ENCODE measurements at regions not wholly inside any gene's neighbourhood (a gene's known extent, or its start where the extent isn't known, plus 50 kb on each side); places are given as distances from the start of the nearest gene placed in this dataset.
A peak's percentile ranks its signal among the peaks of the same experiment; 100 is the strongest.

DNA sequence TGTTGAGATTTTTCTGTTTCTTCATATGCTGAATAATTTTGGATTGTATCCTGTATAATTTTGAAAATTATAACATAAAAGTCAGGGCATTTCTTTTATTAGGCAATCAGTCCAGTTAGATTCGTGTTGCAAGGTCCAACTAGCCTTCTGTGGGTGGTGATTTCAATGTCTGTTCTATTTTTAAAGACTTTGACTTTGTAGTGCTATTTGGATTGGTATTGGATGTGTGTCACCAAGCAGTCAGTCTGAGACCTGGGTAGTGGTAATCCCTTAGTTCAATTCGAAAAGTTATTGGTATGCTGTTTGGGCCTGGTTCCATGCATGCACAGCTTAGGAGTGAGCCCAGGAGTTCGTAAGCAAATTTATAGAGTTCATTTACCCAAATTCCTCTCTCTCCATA is 82.2 kb downstream of the EPDR1 start:
- no peak for DNase-seq (ENCODE audit: low spot score)

DNA sequence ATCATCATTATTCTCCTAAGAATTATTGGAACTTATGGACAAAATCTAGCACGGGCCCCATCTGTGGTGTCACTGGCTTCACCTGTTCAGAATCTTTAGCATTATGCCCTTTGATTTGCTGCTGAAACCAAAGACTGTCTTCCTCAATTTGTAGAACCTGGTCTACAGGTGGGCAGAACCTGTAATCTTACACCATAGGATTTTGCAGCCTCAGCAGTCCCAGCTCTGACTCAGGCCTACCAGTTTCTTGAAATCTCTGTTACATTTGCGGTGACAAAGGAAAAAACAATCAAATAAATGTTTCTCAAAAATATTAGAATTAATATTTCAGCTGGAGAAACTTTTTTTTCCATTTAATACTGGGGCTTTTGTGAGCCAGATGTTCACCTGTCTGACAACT is 86.1 kb downstream of the EPDR1 start:
- no peak for DNase-seq (ENCODE audit: low spot score)

DNA sequence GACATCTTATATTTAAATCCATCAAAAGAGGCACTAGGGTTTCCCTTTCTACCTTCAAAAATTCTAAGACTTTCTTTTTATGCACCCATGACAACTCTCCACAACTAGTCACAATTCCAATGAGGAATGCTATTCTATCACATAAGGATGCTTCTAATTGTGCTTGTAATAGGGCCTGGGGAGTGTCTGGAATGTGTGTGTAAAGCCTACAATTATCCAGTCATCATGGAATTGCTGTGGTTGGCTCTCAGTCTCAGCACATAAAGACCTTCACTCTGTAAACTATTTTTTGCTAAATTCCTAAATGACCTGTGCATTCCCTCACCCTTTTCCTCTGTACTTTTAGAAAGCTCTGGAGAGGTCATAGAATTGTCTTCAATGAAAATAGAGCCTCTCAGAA is 86.7 kb downstream of the EPDR1 start:
- no peak for DNase-seq (ENCODE audit: low spot score)

DNA sequence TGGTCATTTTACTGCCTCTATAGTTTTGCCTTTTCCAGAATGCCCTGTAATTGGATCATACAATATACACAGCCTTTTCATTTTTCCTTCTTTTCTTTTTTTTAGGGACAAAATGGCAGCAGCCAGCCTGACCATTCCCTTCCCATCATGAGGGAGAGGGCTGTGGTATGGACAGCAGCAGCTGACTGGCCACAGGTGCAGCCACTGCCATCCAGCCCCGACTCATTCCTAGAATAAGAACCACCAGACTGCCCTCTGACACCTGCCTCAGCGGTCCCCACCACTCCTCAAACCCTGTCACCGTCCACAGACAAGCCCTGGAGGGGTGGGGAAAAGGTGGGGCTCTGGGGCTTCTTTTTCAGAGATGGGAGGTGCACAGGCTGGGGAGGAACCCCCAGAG is 92.8 kb downstream of the EPDR1 start:
- DNase-seq (ENCODE audit: low spot score): no peak

DNA sequence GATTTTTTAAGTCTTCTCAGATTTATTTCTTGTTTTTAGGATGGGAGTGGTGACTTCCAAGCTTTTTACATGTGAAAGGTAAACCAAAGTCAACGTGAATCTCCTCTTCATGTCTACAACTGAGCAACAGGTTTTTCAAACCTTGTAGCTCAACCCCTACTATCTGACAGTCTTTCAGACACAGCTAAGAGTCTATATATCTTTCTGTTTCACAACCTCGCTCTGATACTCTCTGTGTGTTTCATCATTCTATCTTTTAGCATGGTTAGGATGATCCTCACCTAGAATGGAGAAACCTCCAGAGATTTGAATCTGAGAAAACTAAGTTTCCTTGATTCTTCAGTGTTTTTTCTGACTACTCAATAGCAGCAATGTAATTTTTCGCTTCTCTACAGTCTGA is 96.1 kb downstream of the EPDR1 start:
- DNase-seq (ENCODE audit: low spot score): no peak

DNA sequence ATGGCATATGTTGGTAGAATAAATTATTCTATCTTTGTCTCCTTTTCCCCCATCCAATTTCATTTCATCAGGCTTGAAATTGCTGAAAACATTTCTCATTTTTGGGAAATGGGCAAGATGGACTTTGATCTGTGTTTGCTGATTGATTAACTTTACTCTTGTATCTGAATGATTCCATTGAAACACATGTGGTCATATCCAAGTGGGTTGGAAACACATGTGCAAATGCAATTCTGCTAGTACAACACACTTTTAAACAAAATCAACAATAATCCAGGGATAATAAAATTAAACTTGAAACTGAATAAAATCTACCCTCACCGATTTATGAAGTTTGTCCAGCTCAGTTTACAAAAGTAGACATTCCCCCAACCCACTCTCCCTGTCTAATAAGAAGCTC is 96.9 kb downstream of the EPDR1 start:
- no peak for DNase-seq (ENCODE audit: low spot score)

DNA sequence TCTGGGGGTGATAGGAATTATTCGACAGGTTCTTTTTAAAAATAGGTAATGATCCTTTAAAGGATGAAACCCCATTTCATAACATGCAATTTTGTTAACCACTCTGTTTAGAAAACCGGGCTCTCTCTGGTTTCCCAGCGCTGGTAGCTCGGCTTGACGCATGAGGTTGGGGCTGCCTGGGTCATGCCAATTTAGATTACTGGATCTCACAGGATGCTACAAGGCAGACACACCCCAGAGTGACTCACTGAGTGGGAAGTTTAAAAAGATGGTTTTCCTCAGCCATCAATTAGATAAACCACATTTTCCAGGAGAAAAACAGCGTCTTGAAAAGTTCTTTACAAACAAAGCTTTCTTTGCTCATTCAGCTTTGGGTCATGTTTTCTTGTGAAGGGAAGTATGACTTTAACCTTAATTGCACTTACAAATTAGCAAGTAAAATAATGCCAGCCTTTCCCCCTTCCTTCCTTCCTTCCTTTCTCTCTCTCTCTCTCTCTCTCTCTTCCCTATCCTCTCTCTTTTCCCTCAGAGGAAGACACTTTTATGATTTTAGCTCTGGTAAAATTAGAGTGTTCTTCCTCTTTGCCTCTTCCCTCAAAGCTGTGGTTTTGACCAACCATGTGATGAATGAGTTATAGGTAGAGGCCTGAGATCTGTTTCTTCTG is 99.8 kb downstream of the EPDR1 start:
- no peak for DNase-seq (ENCODE audit: low spot score)

DNA sequence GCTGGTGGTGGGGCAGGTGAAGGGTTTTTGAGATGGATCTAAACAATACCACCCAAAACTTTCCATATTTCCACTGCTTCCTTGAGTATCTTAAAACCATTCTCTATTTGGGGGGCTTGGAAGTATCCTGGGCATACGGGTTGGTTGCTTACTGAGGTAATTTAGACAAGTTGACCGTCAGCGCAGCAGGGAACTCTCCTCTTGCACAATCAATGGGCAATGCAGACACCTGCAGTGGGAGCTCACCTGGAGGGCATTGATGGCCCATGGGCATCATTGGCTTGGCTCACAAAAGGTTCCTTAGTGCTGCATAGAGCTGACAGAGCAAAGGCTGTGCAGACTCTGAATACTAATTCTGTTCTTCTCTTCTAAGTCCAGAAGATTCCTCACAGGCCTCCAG is 101.5 kb downstream of the EPDR1 start:
- no peak for DNase-seq (ENCODE audit: low spot score)

DNA sequence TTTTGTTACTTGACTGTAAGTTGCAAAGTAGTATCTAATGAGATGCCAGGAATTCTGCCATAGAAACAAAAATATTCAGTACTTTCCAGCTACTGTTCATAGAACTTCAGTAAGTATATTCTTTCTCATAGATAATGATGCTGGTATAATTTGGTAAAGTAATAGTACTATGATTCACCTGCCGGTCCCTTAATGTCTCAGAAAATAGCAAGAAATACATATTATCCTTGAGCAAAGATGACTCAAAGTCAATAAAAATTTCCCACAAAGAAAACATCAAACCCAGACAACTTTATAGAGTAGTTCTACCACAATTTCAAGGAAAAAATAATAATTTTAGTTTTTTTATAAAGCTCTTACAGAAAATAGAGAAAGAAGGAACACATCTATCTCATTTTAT is 105.4 kb downstream of the EPDR1 start:
- DNase-seq (ENCODE audit: low spot score): no peak

DNA sequence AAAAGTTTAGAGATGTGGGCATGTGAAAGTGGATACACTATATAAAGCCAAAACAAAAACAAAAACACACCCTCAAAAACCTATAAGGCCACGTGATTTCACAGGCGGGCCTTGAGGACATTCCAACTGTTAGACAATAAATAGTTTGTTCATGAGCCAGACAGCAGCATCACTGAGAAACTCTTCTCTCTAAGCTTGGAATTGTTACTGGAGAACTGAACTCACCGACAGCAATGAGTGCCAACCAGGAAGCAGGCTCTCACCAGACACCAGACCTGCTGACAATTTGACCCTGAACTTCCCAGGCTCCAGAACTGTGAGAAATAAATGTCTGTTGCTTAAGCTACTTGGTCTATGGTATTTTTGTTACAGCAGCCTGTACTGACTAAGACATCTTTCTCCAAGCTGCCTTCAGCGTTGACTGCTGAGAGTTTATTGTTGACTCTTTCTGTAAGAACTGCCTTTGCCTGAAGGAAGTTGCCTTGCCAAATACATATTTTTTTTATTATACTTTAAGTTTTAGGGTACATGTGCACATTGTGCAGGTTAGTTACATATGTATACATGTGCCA is 107.5 kb downstream of the EPDR1 start:
- no peak for DNase-seq (ENCODE audit: low spot score)

DNA sequence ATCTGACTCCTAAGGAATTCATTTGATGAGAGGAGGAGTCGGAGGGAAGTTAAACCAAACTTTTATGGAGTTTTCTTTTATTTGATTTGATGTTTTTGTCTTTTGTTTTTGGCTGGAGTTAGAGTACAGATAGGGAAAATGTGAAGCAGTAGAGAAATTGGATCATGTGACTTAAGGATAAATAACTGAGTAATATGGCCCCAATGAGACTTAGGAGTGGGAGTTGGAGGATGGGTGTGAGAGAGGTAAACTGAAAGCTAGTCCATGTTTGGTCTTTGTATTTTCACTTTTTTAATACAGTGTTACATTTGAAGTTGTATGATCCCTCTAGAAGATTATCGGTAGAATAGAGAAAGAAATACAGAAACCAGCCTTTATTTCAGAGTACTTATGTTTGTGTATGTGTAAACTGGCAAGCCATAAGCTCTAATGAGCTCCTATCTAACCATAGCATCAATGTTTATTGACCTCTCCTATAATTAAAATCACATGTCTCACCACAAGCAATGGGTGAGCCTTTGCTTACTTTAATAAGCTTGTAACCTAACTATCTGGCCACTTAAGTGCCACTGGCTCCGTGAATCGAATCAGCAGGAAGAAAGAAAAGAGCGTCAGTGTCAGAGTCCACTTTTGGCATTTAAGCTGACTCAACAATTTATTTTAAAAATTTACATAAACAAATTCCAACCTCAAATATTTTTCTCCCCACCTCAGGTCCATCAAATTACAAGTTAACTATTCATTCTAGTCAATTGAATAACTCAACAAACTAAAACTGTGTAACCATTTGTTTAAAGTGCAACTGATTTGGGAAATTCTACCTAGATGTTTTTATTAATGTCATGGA is 113.8 kb downstream of the EPDR1 start:
- DNase-seq (ENCODE audit: low spot score): no peak

DNA sequence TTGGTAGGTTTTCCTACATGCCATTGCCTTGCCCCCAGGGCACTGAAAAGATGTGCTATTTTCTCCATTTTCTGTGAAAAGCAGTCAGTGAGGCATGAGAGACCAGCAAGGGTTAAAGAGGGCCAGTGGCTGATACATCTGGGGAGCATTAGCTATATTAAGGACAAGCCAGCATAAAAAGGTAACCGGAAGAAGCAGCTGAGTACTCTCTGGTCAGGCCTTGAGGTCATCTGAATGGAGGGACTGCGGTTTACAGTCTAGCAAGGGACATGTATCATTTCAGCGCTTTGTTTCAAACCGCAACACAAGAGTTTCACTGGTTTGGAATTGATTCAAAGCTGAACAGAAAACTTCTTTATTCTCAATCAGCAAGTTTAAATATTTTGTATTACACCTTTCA is 120.4 kb downstream of the EPDR1 start:
- no peak for DNase-seq (ENCODE audit: low spot score)

DNA sequence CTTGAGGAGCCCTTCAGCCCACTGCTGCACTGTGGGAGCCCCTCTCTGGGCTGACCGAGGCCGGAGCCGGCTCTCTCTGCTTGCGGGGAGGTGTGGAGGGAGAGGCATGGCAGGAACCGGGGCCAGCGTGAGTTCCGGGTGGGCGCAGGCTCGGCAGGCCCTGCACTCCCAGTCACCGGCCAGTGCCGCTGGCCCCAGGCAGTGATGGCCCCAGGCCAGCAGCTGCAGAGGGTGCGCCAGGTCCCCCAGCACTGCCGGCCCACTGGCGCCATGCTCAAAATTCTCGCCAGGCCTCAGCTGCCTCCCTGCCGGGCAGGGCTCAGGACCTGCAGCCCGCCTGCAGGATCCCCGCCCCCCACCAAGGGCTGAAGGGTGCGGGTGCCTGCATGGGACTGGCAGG is 128.4 kb upstream of the STARD3NL start:
- DNase-seq (ENCODE audit: low spot score): no peak

DNA sequence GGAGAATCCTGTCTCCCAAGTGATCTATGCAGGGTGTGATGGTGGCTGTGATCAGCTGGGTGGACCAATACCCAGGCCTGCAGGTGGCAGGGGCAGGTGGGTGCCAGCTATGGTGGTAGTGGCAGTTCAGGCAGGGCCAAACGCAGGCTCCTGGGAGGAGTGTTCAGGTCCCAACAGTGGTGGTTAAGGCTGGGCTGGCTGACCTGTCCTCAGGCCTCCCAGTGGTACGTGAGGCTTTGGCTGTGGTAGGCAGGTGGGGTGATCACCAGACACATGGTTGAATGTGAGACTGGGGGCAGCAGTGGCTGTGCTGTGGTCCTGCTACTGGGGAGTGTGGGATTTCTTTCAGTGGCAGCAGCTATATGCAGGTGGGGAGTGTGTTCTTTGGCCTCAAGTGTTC is 126.7 kb upstream of the STARD3NL start:
- DNase-seq (ENCODE audit: low spot score): no peak

DNA sequence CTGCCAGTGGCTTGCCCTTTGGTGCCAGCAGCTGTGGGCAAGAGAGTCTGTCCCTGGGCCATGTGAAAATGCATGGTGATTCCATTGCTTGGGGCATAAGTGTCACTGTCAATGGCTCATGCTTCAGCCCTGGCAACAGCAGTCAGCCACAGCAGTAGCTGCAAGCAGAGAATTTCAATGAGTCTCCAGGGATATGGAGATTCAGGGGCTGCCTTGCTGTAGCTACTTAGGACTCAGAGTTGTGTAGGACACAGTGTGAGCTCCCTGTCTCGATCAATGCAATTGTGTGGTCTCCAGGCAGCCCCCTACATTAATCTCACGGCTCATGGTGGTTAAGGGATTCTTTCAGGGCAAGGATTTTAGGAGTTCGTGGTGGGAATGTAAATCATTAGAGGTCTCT is 126.3 kb upstream of the STARD3NL start:
- DNase-seq (ENCODE audit: low spot score): no peak

DNA sequence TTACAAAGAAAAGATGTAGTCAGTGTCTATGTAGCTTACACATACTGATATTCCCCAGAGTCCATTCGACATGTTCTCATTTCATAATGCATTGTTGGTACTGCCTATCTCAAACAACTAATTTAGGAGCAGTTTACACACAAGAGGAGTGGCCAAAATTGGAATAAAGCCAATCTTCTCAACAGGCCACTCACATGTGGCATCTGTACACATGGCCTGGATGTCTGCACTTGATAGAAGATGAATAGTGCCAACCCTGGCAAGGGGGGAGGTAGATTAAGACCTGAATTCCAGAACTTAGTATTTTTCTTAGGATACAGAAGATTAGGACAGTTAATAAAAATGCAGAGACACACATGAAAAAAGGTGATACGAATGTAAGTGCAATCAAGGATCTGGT is 125.3 kb upstream of the STARD3NL start:
- DNase-seq (ENCODE audit: low spot score): no peak

DNA sequence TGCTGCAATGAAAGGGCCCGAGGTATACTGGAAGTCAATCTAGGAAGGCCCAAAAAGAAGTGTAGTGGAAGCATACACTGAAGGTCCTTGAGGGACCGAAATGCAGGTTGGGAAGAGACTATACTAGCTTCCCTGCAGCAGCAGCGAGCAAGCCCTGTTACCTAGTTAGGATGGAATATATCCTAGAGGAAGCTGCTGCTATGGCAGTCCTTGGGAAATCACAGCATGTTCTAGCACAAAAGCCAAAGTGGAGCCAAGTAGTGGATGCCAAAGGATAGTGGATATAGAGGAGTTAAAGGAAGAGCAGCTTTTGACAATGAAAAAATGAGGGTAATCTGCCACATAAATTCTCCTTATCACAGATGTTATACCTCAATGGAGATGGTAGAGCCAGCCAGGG is 123.8 kb upstream of the STARD3NL start:
- DNase-seq (ENCODE audit: low spot score): no peak

DNA sequence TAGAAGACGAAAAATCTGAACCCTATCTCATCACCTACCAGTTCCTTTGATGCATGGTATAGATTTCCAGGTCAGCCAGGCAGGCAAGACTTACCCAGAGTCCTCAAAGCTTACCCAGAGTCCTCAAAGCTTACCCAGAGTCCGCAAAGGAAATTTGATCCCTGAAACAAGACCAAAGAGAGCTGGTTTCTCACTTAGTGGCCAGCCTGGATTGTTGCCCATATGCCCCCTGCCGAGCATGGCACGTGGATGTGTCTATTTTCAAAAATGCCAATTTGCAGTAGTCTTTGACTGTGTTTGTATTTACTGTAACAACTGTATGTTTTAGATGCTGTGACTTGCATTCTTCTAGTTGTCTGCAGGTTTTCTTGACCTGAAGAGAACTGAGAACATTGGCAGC is 120.2 kb upstream of the STARD3NL start:
- DNase-seq (ENCODE audit: low spot score): no peak

DNA sequence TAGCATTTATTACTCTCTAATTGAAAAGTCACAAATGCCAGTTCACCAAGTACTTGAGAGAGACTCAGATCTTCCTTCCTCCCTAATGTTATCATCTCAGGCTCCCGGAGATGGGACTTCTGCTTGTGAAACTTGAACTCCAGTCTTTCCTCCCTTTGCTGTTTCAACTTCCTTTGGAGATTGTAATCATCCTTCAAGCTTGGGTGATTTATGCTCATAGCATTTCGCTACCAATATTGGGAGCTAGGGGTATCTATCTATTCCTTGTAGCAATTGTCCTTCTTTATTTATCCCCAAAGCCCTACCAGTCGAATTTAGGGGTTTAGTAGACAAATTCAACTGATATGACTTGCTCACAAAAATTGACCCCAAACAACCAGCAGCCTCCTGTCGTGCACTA is 117.9 kb upstream of the STARD3NL start:
- no peak for DNase-seq (ENCODE audit: low spot score)

DNA sequence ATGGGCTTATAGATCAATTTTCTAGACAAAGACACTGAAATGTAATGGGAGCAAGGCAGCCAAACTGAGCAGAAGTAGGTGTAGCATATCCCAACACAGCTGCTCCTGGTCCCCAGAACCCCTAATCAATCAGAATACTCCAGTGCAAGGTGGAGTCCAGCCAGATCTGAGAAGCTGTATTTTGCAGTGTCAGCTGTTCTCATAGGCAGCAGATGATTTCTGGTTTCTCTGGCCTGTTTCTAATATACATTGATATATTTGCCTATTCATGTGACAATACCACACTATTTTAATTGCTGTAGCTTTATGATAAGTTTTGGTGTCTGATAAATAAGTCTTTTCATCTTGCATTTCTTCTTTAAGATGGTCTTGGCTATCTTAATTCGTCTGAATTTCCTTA is 117.4 kb upstream of the STARD3NL start:
- DNase-seq (ENCODE audit: low spot score): no peak

DNA sequence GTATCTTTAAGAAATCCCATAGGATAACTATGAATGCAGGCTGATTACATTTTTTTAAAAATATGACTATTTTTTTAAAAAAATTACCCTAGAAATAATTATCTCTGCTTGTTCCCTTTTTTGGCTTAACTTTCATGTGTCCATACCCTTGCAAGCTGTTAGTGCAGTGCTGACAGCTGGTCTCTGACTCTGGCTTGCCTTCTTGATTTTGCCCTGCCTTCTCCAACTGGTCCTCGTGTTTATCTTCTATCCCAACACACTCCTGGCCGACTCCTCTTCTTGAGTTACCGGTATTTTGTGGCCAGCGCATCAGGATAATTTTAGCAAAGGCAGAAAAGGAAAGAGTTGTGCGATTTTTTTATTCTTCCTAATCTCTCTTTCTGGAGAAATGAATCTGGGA is 111.7 kb upstream of the STARD3NL start:
- DNase-seq (ENCODE audit: low spot score): no peak

DNA sequence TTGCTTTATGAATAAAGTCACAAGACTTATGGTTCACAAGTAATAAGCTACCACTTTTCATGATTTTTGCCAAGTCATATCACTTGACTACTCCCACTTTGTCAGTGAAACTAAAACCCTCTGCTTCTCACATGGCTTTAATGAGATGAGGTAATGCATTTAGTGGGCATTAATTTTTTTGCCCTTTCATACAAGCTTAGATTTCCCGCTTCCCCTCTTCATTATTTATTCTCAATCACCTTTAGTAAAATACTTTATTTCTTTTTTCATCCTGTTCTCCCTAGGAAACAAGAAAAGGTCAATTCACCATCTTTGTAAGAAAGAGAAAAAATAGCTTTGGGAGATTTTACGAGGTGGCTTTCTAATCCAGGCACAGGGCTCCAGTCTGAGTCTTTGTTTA is 109.6 kb upstream of the STARD3NL start:
- no peak for DNase-seq (ENCODE audit: low spot score)

DNA sequence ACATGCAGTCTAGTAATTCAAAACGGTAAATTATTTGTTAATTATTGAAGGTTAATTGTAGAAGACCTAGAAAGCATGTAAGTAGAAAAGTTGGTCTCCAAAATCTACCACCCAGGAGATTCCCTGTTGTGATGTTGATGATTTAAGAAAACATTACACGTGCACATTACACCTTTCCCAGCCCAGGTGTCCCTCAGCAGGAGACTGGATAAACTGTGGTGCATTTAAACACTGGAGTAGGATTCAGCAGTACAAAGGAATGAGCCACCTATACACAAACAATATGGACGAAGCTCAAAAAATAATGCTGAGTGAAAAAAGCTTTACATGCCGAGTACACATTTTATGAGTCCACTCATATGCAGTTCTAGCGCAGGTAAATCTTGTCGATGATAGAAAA is 109.0 kb upstream of the STARD3NL start:
- no peak for DNase-seq (ENCODE audit: low spot score)

DNA sequence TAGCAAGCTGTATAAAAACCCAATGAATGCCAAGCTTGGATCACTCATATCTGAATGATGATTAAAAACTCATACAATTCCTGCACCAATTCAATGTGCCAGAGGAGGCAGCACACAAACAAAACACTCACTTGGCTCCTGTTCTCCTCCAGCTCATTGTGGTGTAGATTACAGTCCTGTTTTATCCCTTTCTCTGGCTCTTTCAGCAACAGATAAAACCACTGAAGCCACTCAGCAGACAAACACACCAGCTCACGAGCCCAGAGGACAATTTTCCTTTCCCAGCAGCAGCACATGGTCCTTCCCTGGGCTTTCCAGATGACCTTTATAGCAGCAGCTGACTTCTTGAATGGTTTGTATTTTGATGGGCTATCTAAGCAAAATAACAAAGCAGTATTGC is 107.3 kb upstream of the STARD3NL start:
- peak; percentile 8 for DNase-seq (ENCODE audit: low spot score)
